ENCODE measurements at regions not wholly inside any gene's neighbourhood (a gene's known extent, or its start where the extent isn't known, plus 50 kb on each side); places are given as distances from the start of the nearest gene placed in this dataset.
"Not testable (repeated sequence)": the region's sequence is repeated elsewhere in the genome, so short reads cannot be mapped to it uniquely, and the experiment has no call there.

- Mint-ChIP-seq H3K4me3 (no peak overlapping the region), H3K9me3 (no peaks in the 10 kb centered on the region), H3K27me3 (ENCODE audit: low read depth) (no peaks in the 10 kb centered on the region), H3K36me3 (ENCODE audit: low read depth) (no peaks in the 10 kb centered on the region), H3K27ac (no peak overlapping the region), H3K4me1 (ENCODE audit: low read depth) (peaks cover 3% of the 10 kb centered on the region)
- no peak for DNase-seq
- intact Hi-C loops (cut with micrococcal nuclease) = no loop called here
- CTCF ChIA-PET = no interaction called here
These were observed 62.8 kb upstream of the CSPG4 start for GRCh38 chr15:75775296-75776064.

GRCh38 chr15:75773974-75774373 lies 61.3 kb upstream of the CSPG4 start:
- H3K4me3 Mint-ChIP-seq; H3K36me3 Mint-ChIP-seq (ENCODE audit: low read depth); intact Hi-C loops (cut with micrococcal nuclease); H3K4me1 Mint-ChIP-seq (ENCODE audit: low read depth); H3K27ac Mint-ChIP-seq; DNase-seq; H3K9me3 Mint-ChIP-seq; H3K27me3 Mint-ChIP-seq (ENCODE audit: low read depth); CTCF ChIA-PET: not testable (repeated sequence)

- H3K27me3 Mint-ChIP-seq (ENCODE audit: low read depth); DNase-seq; H3K27ac Mint-ChIP-seq; H3K4me3 Mint-ChIP-seq; H3K36me3 Mint-ChIP-seq (ENCODE audit: low read depth); H3K9me3 Mint-ChIP-seq; intact Hi-C loops (cut with micrococcal nuclease); H3K4me1 Mint-ChIP-seq (ENCODE audit: low read depth): not testable (repeated sequence)
- CTCF ChIA-PET = interaction anchor here (0.6 kb wide), 1 partner anchor 13 kb away, joined by 3 read pairs; no protein-coding TSS in a partner anchor
These were observed 58.4 kb upstream of the CSPG4 start for GRCh38 chr15:75771054-75771453.

- no peaks in the 10 kb centered on the region for H3K27me3 Mint-ChIP-seq (ENCODE audit: low read depth)
- H3K4me1 Mint-ChIP-seq (ENCODE audit: low read depth) = no peaks in the 10 kb centered on the region
- no peaks in the 10 kb centered on the region for H3K36me3 Mint-ChIP-seq (ENCODE audit: low read depth)
- CTCF ChIA-PET = interaction anchor here (1.3 kb wide), 1 partner anchor 32 kb away, joined by 3 read pairs; no protein-coding TSS in a partner anchor
- H3K27ac Mint-ChIP-seq = no peak overlapping the region
- intact Hi-C loops (cut with micrococcal nuclease) = no loop called here
- no peaks in the 10 kb centered on the region for H3K9me3 Mint-ChIP-seq
- H3K4me3 Mint-ChIP-seq = no peak overlapping the region
- DNase-seq = no peak
These were observed 57.5 kb upstream of the CSPG4 start for GRCh38 chr15:75770131-75770530.

GRCh38 chr15:75768526-75768925 lies 55.9 kb upstream of the CSPG4 start:
- H3K4me1 Mint-ChIP-seq (ENCODE audit: low read depth); H3K36me3 Mint-ChIP-seq (ENCODE audit: low read depth); H3K27me3 Mint-ChIP-seq (ENCODE audit: low read depth); CTCF ChIA-PET; H3K9me3 Mint-ChIP-seq; H3K27ac Mint-ChIP-seq; intact Hi-C loops (cut with micrococcal nuclease); H3K4me3 Mint-ChIP-seq; DNase-seq: not testable (repeated sequence)

- intact Hi-C loops (cut with micrococcal nuclease); H3K4me1 Mint-ChIP-seq (ENCODE audit: low read depth); CTCF ChIA-PET; H3K27ac Mint-ChIP-seq; H3K9me3 Mint-ChIP-seq; H3K4me3 Mint-ChIP-seq; H3K36me3 Mint-ChIP-seq (ENCODE audit: low read depth); H3K27me3 Mint-ChIP-seq (ENCODE audit: low read depth); DNase-seq: not testable (repeated sequence)
These were observed 53.1 kb upstream of the CSPG4 start for GRCh38 chr15:75765551-75766305.

- not testable (repeated sequence) for H3K9me3 Mint-ChIP-seq
These were observed 52.4 kb upstream of the CSPG4 start for GRCh38 chr15:75764845-75765550.

GRCh38 chr15:75763635-75764600 lies 51.3 kb upstream of the CSPG4 start:
- intact Hi-C loops (cut with micrococcal nuclease); DNase-seq; H3K27ac Mint-ChIP-seq; CTCF ChIA-PET; H3K27me3 Mint-ChIP-seq (ENCODE audit: low read depth); H3K9me3 Mint-ChIP-seq; H3K4me1 Mint-ChIP-seq (ENCODE audit: low read depth); H3K4me3 Mint-ChIP-seq; H3K36me3 Mint-ChIP-seq (ENCODE audit: low read depth): not testable (repeated sequence)

More at GRCh38 chr15:75764845-75765550, 52.4 kb upstream of the CSPG4 start:
- H3K36me3 Mint-ChIP-seq (ENCODE audit: low read depth); H3K27me3 Mint-ChIP-seq (ENCODE audit: low read depth); H3K4me3 Mint-ChIP-seq; DNase-seq; intact Hi-C loops (cut with micrococcal nuclease); CTCF ChIA-PET; H3K4me1 Mint-ChIP-seq (ENCODE audit: low read depth); H3K27ac Mint-ChIP-seq: not testable (repeated sequence)

GRCh38 chr15:75763137-75763611 lies 50.5 kb upstream of the CSPG4 start:
- CTCF ChIA-PET = no interaction called here
- DNase-seq = no peak
- no peaks in the 10 kb centered on the region for H3K9me3 Mint-ChIP-seq
- H3K27ac Mint-ChIP-seq = no peak overlapping the region
- H3K36me3 Mint-ChIP-seq (ENCODE audit: low read depth) = no peaks in the 10 kb centered on the region
- peaks cover 8% of the 10 kb centered on the region for H3K4me1 Mint-ChIP-seq (ENCODE audit: low read depth)
- intact Hi-C loops (cut with micrococcal nuclease) = no loop called here
- no peaks in the 10 kb centered on the region for H3K27me3 Mint-ChIP-seq (ENCODE audit: low read depth)
- no peak overlapping the region for H3K4me3 Mint-ChIP-seq
